Cerebellar nuclear complex (tissue), 1 donor: ENCODE measurements at regions not wholly inside any gene's neighbourhood (a gene's known extent, or its start where the extent isn't known, plus 50 kb on each side); places are given as distances from the start of the nearest gene placed in this dataset.
"Not testable (repeated sequence)": the region's sequence is repeated elsewhere in the genome, so short reads cannot be mapped to it uniquely, and the experiment has no call there.

Source experiments
- DNase-seq, 2 experiments: peaks; one replicate each; lab custom pipeline; 2025; lab: John Stamatoyannopoulos, UW

DNA sequence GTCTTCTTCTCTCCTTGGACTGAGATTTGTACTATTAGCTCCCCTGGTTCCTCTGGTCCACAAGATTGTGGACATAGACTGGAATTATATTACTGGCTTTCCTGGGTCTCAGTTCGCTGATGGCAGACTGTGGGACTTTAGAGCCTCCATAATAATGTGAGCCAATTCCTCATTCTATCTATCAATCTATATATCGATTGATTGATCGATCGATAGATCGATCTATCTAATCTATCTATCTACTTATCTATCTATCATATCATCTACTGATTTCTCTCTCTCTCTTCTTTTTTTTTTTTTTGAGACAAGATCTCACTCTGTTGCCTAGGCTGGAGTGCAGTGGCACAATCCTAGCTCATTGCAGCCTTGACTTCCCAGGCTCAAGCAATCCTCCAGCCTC lies 51.5 kb upstream of the DDR1 start:
- DNase-seq: no peak

DNA sequence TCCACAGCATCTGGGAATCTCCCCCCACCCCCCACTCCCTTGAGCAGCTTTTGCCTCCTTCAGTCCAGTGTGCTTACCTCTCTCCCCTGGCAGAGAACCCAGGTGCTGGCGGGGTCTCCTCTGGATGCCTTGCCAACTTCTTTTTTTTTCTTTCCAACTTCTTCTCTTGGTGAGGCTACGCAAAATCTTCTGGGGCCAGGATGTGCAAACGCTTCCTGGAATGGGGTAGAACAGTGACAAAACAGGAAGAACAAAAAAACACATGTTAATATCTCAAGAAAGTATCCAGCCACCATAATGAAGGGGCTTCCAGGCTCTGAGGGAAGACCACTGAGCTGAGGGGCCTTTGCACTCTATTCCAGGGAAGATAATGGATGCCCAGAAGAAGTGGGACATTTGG lies 53.9 kb upstream of the DDR1 start:
- no peak for DNase-seq

DNA sequence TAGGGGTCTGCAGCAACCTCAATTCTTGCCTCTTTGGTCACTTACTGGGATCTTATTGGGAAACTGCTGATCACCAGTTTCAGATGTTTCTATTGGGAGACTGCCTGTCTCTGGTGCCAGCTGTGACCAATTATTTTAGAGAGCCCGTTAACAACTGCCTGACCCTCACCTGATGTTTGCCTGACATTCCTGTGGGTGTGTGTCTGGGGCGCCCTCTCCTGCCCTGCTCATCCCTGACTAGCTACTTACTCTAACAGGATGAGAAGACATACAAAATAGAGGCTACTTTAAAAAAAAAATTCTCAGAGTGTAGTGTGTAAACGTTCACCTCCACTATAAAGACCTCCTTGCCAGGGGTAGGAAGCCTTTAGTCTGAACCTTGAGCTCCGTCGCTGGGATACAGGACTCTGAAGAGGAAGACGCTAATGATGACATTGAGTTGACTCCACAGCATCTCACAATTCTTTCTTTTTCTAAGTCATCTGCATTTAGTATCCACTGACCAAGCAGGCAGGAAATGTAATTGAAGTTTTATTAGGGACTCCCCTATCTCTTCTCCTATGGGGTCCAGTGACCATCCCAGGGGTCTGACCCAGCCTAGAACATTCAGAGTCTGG lies 54.6 kb upstream of the DDR1 start:
- DNase-seq: no peak

DNA sequence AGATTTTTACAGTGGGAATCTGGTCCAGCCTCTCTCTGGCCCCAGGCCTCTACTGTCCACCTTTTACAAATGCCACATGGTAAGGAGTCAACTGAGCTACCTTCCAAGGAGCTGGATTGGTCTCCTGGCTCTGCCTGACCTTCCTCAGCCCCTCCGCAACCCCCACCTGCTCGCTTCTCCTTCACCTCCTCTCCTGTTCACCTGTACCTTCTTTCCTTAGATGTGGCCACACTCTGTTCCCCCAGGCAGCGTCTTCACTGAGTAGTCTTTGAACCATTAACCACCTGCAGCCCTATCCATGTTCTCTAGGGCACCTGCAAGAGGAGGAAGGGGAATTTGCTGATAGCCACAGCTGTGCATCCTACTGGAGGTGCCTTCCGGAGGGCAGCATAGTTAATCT lies 55.3 kb upstream of the DDR1 start:
- no peak for DNase-seq

DNA sequence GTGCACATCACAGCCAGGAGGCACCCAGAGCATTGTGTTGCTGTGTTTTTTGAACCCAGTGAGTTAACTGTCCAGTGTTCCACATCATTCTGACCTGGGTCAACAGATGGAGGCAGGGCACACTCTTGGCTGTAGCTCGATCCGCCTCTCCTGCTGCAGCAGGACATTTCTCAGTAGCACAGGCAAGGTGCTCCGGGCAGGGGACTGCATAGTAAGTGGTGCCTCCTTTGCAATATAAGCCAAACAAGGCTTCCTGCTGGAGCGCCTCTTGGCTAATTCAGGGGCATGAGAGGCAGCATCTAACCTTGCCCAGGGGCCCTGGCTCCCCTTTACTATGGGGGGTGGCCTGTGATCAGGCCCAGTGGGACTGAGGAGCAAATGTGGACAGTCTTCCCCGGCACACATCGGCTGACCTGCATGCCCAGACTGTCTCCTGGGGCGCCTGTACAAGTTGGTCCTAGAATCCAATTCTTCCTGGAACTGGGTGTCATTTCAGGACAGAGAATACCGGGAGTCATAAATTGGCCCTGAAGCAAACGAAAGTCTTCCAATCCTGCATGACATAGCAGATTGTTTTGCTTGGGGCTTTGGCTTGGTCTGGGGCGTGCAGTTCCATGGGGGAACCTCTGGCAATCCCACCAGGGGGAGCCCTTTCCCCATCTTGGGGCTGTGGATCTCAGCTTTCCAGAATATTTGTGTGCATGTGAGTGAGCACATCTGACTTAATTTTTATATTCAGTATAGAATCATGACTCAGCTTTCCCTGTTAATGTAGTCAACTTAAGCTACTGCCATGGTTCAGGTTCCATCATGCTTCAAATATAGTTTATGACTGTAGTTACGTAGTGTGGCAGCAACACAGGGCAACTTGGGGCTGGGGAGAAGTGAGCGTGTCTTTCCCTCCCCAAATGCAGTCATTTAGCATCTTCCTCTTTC lies 56.0 kb upstream of the DDR1 start:
- peak; percentile 26 to 38 for DNase-seq

DNA sequence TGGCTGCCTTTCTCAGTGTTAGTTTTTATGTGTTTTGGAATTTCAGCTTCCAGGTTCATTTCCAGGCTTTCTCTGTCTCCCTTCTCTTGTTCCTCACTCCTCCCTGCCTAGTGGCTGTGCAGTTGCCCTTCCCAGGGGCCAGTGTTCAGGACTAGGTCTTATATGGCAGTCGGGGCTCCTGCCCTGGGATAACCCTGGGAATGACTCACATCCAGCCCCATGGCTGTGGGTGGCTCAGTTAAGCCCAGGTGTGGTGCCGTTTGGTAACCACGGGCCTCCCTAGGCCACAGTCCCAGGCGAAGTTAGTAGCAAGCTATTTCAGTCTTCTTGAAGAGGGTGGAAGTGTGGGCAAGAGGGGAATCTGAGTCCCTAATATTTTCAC lies 57.4 kb upstream of the DDR1 start:
- no peak for DNase-seq

DNA sequence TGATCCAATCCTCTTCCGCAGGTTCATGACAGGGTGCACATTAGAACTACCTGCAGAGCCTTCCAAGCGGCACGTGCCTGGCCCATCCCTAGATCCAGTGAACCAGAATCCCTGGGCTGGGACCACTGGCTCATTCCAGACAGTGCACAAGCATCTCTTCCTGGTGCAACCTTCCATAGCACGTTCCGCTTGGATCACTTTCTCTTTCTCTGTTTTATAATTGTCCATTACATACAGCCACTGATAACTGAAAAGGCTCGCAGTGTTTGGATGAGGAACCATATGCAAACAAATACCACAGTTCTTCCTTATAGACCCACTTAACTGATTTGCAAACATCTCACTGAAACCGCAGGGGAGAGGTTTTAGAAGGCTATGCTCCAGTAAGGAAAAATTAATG lies 59.6 kb upstream of the DDR1 start:
- no peak for DNase-seq

DNA sequence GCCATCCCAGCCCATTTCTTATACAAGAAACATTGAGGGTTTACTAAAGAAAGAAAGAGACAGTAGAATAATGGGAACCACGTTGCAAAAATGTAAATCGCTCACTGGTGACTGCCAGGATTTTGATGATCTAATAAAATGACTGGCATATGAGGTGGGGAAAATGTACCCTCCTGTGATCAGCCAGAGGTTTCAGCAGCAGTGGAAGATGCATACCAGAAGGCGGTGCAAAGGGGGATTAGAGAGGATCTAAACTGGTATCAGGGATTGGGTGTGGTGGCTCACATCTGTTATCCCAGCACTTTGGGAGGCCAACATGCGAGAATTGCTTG lies 60.8 kb upstream of the DDR1 start:
- DNase-seq: no peak

DNA sequence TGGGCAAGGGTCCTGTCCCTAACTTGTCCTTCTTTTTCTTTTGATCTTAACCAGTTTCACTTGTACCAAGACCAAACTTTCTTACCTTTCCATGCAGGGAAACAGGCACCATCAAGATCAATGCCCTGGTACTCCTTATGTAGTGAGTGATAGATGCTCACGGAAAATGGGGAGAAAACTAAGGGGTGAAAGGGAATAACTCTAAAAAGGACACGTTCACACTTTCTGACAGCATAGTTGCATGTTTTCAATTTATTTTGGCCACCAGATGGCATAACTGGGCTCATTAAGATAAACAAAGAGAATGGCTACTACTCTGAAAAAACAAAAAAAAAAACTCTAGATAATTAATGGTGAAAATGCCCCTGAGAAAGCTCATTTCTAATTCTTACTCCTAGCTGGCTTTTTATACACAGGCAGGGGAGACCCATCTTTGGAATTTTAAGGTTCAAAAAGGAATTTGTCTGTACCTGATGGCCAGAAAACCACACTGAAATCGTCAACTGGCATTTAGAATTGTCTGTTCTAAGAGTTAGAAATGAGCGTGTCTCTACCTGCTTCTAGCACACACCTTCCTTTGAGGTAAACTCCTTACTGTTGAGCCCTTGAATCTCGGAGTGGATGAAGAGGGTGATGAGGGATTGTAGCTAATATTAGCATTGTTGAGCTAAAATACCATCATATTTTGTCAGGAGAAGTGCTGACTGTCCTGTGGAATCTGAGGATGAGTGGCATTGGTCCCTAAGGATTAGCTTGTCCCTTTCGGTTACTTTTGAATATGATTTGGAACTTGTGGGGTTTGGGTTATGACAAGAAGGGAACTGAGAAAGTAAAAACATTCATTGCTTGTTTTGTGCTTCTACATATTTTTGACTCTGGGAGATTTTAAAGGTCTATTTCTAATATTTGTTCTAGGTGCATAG lies 62.2 kb upstream of the DDR1 start:
- DNase-seq: no peak

DNA sequence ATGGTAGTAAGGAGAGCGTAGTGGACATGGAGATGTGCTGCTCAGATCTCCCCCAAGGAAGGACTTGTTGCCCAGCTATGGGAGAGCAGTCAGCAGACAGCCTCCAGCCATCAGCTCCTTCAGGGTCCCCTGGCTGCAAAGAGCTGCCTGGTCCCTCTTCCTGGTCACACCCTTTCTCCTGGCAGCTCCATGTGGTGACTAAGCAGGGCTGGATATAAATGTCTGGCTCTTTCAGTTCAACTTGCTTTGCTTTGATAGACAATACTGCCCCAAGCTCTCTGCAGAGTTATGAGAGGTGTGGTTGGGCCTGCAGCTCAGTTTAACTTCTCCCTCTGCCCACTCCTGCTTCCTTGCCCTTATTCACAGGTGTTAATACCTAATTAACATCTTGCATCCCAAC lies 64.1 kb upstream of the DDR1 start:
- no peak for DNase-seq

DNA sequence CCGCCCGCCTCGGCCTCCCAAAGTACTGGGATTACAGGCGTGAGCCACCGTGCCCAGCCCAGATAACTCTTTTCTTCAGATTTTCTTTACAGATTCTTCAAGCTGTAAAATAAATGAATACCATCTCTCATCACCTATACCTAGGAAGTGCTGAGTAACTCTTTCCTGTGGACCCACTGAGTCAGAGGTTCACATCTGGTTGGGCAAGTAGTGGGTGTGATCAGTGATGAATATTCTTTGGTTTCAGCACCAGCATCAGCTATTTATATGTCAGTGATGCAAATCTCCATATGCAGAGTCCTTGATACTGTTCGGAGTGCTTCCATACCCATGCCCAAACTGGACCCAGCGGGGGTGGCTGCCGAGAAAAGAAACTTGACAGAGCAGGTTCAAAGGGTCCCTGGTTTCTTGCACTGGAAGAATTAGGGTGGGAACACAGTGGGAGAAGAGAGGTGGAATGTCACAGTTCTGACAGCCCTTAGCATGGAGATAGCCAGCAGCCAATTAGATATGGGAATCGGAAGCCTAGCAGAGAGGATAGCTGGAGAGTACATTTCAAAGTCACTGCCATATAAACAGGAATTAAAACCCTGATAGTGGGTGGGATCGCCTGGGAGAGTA lies 64.9 kb upstream of the DDR1 start:
- DNase-seq: no peak

DNA sequence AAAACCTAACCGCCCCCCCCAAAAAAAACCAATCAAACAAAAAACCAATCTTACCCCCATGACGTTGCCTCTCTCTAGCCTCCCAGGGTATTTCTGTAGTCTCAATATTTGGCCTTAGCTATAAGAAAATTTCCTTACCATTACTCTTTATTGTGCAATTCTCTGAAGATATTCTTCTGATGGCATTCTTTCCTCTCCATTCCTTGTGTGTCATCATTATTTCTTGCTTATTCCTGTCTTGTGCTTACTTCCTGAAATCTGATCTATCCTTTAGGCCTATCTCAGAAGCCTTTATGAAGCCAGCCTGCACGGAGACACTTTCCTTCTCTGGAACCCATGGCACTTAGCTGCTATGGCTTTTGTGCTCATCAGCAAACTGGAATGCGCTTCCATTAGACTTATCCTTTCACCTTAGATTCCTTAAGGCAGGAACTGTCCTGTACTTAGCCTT lies 65.9 kb upstream of the DDR1 start:
- DNase-seq: no peak

DNA sequence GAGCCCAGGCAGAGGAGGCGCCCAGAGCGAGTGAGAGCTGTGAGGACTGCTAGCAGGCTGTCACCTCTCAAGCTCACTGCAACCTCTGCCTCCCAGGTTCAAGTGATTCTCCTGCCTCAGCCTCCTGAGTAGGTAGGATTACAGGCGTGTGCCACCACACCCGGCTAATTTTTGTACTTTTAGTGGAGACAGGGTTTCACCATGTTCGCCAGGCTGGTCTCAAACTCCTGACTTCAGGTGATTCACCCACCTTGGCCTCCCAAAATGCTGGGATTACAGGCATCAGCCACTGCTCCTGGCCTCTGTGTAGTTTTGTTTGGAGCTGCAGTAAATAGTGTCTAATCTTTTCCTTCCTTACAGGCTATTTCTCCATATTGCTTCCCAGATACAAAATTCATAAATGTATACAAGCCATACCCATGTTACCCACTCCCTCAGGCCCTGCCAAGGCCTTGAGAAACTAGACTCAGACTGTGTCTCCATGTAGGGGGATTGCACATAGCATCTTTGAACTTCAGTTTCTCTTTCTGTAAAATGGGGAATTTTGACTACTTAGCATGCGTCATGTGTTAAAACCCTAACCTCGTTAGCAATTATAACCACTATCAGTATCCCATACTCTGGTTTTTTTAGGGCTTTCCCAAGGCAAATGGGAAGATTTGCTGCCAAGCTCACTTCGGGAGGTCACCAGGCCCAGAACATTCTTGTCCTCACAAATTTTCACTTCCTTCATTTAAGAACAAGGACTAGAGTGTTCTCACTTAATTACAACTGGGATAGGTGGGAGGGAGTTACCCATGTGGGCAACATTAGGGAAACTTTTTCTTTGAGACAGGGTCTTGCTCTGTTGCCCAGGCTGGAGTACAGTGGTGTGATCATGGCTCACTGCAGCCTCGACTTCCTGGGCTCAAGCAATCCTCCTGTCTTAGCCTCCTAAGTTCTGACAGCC lies 67.3 kb upstream of the DDR1 start:
- DNase-seq: no peak

DNA sequence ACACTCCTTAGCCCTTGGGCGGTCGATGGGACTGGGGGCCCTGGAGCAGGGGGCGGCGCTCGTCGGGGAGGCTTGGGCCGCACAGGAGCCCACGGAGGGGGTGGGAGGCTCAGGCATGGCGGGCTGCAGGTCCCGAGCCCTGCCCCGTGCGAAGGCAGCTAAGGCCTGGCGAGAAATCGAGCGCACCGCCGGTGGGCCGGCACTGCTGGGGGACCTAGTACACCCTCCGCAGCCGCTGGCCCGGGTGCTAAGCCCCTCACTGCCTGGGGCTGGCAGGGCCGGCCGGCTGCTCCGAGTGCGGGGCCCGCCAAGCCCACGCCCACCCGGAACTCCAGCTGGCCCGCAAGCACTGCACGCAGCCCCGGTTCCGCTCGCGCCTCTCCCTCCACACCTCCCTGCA lies 68.0 kb upstream of the DDR1 start:
- not testable (repeated sequence) for DNase-seq

DNA sequence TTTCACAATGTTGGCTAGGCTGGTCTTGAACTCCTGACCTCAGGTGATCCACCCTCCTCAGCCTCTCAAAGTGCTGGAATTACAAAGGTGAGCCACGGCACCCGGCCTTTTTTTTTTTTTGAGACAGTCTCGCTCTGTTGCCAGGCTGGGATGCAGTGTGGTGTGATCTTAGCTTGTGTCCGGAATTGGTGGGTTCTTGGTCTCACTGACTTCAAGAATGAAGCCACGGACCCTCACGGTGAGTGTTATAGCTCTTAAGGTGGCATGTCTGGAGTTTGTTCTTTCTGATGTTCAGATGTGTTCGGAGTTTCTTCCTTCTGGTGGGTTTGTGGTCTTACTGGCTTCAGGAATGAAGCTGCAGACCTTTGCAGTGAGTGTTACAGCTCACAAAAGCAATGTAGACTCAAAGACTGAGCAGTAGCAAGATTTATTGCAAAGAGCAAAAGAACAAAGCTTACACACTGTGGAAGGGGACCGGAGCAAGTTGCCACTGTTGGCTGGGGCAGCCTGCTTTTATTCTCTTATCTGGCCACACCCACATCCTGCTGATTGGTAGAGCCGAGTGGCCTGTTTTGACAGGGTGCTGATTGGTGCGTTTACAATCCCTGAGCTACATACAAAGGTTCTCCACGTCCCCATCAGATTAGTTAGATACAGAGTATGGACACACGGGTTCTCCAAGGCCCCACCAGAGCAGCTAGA lies 69.1 kb upstream of the DDR1 start:
- DNase-seq: not testable (repeated sequence)

DNA sequence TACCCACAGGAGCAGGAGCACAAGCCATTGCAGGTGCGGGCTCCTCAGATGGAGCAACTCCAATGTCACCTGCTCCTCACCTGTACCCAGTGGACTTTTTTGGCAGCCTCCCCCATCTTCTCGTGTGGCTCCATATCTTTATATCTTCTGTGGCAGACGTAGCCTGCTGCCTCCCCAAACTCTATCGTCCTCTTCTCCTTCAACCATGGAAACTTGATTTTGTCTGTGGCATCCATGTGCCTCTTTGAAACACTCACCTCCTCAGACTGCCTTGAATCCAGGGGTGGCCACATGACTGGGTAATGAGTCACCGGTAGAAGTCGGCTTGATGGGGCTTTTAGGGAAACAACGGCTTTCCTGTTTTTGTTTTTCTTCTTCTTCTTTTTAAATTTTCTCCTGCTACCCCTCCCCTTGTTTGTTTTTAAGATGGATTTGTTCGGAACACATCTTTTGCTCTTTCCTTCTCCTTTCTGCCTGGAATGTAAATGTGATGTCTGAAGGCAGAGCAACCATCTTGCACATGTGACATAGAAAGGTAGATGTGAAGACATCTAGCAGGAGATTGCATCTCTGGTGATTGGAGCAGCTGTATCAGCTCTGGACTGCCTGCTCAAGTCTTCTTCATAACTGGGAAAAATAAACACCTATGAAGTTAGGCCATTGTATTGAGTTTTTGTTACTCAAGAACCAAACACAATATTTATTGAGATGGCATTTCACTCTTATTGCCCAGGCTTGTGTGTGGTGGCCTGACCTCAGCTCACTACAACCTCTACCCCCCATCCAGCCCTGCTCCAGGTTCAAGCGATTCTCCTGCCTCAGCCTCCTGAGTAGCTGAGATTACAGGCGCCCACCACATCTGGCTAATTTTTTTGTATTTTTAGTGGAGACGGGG lies 69.9 kb upstream of the DDR1 start:
- DNase-seq: no peak

DNA sequence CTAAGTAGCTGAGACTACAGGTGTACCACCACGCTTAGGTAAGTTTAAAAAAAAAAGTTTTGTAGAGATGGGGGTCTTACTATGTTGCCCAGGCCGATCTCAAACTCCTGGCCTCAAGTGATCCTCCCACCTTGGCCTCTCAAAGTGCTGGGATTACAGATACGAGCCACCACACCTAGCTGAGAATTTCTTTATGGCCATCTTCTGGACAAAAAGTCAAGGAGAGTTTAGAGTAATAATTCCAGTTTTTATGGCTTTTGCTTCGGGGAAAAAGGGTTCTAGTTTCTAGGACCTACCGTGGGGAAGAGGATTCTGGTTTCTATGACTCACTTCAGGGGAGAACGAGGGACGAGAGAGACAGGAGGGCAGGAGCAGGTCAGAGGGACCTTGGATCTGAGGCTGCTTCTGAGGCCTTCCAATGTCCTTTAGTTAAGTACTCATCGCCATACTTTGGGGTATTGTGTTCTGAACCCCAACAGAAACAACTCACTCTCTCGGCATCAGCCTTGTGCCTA lies 69.3 kb upstream of the IER3 start:
- DNase-seq: no peak

DNA sequence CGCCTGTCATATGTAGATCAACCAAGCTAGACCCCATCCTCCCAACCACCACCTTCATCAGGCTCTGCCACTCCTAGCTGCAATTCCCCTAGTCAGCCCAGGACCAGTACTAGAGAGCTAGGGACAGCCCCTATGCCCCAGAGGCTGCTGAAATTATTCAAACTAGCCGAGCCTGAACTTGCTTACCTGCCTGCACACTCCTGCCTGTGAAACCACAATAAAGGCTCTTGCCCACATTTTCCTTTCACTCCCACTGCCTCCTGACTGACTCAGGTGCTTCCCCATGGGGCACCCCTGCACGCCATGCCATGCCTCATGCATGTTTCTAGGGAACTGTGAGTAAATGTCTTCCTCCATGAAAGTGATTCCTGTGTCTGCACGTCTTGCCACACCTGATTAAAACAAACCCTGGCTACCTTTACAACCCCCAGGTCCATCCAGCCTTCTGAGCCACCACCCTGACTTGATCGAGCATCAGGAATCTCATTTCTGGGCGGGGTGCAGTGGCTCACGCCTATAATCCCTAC lies 66.5 kb upstream of the IER3 start:
- DNase-seq: no peak

DNA sequence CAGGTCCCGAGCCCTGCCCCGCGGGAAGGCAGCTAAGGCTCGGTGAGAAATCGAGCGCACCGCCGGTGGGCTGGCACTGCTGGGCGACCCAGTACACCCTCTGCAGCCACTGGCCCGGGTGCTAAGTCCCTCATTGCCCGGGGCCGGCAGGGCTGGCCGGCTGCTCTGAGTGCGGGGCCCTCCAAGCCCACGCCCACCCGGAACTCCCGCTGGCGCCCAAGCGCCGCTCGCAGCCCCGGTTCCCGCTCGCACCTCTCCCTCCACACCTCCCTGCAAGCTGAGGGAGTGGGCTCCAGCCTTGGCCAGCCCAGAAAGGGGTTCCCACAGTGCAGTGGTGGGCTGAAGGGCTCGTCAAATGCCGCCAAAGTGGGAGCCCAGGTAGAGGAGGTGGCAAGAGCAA lies 63.2 kb upstream of the IER3 start:
- DNase-seq: not testable (repeated sequence)
